ENCODE measurements at regions not wholly inside any gene's neighbourhood (a gene's known extent, or its start where the extent isn't known, plus 50 kb on each side); places are given as distances from the start of the nearest gene placed in this dataset.

DNA sequence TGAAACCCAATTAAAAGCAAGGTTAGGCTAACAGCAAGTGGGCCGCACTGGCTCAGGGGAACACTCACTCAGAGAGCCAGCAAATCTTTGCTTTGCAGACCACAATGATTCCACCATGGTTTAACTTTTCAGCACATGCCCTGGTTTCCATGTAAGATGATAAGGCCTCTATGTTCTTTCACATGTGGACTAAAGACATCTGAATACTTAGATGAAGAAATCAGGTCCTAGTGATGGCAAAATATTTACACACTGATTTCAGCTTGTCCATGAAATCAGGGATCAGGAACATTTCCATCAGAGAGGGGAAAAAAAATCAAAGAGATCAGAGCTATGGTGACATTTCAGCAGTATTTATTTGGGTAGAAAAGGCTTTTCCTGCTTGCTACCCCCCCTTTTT, 258.2 kb upstream of the IRX5 start:
- DNase-seq, result no peak

DNA sequence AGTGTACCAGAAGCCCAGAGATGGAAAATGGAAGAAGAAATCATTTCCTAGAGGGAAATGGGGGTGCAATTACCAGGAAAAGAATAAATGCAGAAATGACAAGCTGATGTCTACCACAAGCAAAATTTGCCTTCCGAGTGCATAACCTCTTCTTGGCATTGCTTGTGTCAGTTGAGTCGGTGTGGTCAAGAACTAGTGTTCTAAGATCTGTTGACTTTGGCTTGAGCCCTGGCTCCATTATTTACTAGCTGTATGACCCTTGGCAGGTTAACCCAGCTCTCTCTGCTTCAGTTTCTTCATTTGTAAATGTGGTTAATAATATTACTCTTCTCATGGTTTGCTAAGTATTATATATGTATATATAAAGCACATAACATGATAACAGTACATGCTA, 273.0 kb upstream of the IRX5 start:
- no peak for DNase-seq

DNA sequence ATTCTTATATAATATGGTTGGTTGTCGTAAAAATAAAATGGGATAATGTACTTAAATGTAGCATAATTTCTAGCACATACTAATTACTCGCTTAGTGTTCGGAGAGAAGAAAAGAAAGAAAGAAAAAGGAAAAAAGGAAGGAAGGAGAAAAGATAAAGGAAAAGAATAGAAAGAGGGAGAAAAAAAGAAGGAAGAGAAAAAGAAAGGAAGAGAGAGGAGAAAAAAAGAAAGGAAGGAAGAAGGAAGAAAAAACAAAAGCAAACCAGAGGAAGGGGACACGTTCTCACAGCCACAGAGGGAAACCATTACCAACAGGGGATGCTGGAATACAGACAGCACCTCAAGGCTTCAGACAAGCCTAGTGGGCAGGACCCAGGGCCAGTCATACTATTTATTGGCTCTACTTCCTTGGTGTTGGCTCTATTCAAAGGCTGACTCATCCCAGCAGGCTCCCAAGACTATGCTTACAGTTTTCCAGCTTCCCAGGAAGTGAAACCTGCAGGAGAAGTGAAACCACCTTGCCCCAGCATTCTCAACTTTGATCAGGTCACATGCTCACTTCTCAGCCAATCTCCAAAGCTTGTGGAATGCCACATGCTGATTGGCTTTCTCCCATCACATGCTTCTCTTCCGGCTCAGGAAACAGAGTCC, 273.5 kb upstream of the IRX5 start:
- DNase-seq, result no peak

DNA sequence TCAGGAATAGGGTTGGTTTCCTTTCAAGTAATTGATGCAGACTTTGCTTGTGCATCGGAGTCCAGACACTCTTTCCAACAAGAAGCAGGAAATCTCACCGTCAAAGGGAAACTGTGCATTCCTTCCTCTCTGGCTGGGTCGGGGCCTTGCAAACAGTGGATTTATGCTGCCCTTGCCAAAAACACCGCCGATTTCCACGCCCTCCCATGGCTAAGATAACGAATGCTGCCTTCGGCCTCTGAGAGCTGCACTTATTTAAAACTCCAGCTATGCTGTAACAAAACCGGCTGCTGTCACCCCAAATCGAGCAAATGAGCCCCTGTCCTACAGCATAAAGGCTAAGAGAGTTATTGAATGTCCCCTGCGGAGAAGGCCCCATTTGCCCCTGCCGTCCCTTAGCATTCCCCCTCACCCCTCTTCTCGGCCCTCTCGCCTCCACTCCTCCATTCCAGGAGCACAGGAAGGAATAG, 275.5 kb upstream of the IRX5 start:
- DNase-seq, result no peak

DNA sequence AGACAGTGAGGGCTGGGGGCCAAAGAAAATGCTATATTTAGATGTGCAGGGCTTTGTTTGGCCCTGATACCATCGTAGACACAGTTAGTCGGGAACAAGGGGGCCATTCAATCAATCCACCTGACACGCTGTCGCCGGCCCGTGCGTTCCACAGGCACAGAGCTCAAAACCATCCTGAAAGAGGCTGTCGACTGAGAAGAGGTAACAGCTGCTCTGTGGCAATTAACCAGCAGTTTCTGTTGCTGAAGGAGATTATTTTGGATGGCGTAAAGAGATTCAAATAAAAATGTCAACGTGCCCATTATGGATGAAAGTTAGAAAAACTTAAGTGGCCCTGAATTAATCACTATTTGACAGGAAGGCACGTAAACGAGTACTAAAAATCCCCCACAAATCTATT, 276.2 kb upstream of the IRX5 start:
- DNase-seq, result no peak

DNA sequence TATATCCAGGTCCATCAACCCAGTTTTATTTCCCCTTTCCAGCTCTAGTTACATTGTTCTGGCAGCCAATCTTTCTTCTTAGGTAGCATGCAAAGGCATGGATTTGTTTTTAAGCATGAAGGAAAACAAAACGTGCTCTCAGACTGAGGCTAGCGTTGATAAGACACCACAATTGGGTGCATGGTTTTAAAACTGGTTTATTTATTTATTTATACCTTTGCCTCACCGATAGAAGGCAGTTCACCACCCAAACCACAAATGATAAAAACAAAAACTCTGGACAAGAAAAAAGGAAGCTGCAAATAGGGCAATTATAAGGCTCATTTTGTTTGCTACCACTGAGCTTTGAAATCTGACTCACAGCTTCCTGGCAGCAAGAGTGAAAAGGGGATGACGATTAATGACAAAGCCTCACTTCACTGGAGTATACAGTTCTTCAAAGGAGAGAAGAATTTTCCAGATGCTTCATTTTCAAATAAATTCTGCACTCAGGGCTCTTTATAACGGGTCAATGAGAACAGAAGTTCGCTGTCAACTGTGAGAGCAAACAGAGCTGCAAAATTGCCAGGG, 278.4 kb upstream of the IRX5 start:
- no peak for DNase-seq

DNA sequence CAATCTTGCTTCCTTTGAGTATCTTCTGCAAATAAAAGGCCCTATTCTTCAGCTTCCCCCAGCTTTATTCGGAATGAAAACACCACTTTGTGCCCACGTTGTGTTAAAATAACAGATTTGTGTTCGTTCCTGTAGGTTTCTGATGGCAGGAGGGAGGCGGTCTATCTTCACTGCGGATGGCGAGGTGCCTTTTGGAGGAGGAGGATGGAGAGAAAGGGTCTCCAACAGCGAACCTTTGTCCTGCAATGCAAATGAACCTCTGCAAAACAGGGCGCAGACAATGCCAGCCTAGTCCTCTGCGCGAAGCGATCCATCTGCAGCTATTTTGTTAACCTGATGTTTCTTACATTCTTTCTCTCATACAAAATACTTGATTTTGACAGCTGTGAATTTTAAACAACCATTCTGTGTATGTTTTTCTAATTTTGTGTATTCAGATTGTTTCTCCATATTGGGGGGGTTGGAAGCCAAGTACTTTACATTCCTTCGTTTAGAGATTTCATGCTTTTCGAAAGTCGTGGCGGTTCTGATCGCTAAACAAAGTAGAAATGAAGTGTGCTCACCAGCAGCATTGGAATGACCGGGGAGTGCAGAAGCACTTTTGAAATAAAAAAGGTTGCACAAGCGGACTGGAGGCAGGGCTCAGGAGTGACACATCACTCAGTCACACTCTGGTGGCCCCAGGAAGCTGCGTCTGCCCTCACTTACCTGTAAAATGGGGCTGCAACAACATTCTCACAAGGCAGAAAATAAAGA, 279.0 kb upstream of the IRX5 start:
- no peak for DNase-seq

DNA sequence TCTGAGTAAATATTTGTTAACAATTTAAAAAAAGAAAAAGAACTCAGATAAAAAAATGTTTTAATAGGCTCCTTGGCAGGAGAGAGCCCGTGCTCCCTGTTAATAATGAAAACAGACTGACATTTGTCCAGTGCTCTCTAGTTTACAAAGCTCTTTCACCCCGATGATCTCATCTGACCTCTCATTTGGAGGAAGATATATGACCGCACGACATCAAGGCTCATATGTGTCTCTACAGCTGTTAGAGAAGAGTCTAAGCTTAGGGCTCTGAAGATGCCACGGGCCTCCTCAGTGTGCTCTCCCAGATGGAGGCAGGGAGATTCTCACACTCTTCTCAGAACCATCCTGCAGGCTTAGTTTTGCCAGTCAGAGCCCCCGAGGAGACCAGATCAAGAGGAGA, 280.8 kb upstream of the IRX5 start:
- DNase-seq, result no peak

DNA sequence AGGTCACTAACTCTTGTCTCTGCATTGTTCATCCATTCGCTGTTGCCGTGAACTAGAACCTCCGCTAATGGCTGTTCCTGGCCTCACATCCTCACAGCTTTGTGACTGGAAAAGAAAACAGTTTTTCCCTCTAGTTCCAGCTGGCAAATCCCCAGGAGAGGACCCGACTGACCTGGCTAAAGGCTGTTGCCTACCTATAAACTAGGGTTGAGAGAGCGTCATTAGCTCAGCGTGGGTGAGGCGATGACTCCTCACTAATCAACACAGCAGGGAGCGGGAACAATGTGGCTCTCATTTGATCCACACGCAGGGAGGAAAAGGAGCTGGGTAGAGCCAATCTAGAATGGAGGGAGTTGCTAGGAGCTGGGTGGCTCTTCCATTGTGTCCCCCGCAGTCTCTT, 282.1 kb upstream of the IRX5 start:
- DNase-seq, result no peak

DNA sequence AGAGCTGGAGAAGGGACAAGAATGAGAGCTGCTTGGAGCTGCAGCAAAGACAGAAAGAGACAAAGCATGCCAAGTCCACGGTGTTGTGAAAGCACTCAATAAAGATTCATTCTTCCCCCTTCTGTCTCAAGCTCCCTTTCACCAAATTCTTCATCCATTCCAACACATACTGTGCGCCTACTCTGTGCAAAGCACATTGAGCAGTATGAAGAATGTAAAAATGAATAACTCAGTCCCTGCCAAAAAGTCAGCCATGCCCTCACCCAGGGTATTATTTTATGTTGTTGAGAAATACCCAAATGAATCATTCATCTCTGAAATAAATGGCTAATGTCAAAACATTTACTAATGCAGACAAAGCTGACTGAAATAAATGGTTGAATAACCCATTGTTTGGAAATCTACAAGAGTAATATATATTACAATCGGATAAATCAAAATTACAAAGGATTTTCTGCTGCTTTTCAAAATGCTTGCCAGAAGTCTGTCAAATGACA, 282.9 kb upstream of the IRX5 start:
- DNase-seq, result no peak

DNA sequence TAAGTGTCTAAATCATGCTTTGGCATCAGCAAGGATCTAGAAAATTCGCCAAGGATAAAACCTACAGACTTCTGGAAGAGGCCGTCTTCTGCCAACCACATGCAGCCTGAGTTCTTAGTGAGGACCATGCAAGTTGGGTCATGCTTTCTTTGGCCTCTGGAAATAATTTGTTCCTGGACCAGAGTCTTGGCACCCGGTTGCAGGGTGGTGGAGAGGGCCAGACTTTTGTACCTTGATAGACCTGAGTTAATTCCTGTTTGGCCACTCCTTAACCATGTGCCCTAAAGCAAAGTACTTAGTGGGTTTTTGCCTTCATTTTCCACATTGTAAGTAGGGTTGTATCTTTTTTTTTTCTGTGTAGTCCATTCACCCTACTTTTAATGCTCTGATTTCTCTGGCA, 283.4 kb upstream of the IRX5 start:
- DNase-seq, result no peak

DNA sequence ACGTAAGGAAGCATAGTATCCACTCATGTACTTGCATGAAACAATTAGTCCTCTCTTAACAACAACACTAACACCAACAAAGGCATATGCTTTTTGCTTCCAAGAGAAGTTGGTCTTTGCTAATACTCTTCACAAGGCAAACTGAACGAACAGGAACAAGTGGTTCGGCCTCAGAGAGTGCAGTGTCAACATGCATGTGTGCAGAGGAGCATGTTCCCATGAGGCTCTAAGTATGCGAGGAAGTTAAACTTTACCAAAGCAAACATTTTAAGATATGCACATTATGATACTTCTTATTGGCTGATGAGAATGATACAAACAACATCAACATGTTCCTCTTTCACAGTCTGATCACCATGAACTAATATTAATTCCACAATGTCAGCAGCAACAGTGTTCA, 285.3 kb upstream of the IRX5 start:
- no peak for DNase-seq

DNA sequence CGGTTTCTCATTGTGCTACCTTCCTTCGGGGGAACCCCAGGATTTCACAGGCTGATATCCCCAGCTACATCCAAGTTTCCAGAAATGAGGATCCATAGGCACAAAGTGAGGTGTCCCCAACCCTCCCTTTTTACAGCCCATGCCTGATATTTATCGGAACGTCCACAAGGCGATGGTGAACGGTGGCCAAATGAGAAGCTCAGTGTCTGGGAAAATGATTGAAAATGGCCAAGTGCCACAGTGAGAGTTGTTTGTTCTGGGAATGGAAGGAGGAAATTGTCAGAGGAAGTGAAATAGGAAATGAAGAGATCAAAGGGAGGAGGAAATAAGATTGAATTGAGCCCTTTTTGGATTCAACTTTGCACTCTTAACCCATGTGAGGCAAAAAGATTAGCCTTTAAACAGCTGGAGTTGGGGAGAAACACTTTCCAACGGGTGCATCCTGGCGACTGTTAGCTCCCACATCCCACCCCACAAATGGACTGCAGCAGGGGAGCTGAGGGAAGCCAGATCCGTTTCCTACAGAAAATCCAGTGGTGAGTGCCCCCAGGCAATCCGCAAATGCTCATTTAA, 294.4 kb upstream of the IRX5 start:
- DNase-seq, result no peak

DNA sequence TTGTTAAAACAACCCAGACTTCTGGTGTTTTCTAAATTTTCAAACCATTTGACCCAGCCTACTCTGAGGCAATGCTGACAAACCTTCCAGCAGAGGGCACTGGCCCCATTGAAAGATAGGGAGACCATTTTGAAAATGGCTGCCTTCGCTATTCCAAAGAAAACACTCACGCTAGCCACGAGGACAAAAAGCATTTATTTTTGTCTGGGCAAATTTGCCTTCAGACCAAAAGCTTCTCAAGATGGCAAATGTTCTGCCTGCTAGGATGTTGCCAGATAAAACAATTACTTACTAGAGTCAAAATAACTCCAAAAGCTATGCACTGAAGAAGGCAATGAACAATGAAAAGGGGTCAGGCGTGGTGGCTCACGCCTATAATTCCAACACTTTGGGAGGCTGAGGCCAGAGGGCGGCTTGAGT, 296.7 kb upstream of the IRX5 start:
- DNase-seq, result no peak

DNA sequence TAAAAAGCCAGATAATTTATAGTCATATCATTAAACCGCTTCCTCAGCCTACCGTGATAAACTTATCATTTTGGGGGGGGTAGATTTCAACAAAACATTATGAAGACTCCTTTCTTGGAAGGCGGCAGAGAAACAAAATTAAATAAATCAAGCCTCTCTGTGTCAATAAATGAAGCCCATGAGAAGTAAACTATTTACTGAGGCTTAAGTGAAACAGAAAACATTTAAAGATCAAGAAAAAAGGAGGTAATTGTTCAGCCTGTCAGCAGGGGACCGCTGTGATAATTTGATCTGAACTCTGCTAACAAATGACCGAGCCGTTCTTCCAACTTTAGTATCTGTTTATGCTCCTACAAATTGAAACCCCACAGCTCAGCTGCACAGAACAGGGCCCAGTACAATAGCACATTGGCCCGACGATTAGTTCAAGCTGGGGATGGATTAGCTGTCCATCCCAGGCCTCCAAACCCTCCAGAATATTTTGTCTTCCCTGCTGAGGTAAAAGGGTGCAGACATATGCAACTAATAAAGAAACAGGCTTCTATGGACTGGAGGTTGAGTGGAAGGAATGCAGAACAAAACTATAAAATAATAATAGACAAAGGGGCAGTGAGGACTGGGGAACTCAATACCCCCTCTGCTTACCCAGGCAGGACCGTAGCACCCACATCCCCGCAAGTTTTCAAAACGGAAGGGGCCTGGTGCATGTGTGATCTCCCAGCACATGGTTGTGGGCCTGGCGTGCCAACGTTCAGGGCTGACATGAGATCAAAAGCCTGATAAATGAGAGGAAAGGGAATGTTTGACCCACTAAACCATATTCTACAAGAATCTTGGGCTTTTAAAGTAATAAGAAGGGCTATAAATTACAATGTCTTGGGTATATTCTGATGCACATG, 298.1 kb upstream of the IRX5 start:
- no peak for DNase-seq

DNA sequence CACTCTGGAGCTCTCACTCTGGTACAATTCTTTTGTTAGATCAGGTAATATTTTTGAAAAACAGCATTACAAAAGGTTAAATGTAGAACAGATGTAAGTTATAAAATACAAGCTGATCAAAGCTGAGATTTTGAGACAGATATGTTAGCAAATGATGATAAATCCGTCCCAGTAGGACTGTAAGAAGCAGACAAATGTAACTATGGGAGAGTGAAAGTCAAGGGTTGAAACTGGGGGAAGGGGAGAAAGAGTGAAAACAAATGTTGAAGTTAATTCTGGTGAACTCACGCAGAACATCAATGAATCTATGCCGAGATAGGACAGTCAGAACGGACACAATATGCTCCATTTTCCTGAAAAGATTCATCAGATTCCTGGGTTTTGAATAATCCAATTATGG, 298.9 kb upstream of the IRX5 start:
- DNase-seq, result no peak

DNA sequence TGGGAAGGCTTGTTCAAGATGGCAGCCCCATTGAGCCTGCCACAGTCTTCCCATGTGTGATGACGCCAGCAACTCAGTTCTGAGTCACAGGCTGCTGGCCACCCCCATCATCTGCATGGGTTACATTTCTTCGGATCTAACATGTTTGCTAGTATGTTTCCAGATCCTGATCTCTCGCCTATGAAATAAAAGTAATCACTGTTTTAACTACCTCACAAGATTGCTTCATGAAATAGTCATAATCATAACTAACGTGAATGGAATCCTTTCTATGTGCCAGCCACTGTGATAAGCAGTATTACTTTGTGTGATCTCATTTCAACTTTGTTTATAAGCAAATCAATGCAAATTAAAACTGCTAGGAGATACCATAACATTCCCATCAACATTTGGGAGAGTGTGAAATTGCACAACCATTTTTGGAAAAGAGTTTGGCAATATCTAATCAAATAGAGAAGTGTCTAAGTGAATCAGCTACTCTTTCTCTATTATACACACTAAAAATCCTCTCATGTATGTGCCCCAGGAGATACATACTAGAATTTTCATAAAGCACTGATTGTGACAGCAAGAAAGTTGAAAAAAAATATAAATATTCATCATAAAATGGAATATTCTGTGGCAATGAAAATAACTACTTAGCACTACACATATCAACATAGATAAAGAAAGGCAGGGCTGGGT, 300.2 kb upstream of the IRX5 start:
- no peak for DNase-seq

DNA sequence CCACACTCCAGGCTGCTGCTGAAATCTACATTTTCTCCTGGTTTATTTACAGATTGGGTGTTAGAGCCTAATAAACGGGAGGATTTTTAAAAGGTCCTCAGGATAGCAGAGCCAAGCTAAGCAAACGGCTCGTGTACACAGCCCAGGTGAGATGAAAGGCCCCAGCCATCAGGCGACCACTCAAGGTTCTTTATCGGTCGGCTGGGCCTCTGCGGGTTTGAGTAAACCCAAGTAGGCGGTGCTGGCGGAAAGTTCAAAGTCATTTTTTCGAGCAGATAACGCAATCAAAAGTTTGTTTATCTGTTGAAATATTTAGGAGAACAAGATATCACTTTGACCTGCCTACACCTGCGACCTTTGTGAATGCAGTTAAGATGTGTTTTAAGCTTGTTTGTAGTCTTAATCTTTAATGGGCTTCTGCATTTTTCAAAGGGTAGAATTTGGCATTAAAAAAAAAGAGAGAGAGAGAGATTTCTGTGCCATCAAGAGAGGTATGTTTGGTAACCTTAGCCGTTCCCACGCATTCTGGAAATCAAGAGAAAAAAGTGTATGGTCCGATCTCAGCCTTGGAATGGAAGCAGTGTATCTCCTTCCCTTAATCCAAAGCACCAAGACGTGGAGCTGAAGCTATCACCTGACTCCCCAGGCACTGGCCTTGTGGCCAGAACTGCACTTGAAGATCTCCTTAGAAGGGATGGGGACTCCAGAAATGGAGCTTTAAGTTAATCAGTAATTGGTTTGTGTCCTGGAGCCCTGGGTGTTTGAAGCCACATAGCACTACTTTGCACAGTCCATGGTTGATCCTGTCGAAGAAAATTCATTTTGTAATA, 301.7 kb upstream of the IRX5 start:
- DNase-seq, result no peak

DNA sequence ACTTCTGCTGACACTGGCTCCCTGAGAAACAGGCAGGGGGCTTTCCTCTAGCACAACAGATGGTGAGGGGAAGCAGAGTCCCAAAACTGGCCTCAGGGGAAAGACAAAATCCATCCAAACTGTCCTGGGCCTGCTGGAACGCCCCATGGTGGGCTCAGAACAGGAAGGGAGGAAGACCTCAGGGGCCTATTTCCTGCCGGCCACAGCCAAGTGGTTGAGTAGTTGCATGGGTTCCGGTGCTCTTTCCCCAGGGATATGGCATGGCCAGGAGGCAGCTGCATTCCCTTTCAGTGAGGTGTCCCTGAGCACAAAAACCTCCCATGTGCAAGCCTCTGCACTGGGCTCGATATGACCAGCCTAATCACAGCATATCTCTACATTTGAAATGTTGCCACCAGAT, 303.0 kb upstream of the IRX5 start:
- no peak for DNase-seq

DNA sequence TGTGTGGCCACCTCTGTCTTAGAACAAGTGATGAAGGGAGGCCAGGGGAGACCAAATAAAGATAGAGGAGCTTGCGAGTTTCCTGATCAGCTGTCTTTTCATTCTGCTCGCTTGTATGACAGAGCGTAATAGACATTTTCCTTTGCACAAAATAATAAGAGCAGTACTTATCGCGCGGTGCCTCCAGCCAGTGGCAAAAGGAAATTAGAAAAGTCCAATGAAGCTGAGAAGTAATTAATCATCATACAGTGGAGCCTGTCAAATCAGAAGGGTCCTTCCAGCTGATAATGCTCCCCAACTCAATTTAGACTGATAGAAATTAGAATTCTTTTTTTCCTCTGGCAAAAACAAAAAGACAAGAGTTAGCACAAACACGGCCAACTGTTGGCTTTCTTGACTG, 307.0 kb upstream of the IRX5 start:
- DNase-seq, result no peak

DNA sequence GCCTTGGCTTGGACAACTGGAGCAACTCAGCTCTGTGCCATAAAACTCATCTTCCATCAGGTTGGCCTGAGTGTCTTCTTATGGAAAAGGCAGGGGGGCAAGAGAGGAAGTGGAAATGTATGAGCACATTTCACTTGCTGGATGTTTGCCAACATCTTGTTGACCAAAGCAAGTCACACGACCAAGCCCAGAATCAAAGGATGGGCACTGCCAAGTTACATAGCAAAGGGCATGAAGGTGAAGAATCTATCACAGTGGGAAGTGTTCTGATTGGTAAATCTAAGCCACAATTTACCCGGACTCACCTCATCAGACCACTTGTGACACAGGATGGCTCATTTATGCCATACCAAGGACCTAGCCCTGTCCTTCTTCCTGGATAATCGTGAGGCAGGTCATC, 310.5 kb upstream of the IRX5 start:
- DNase-seq, result no peak
